Right lobe of liver (tissue), 6 donors: ENCODE measurements at regions not wholly inside any gene's neighbourhood (a gene's known extent, or its start where the extent isn't known, plus 50 kb on each side); places are given as distances from the start of the nearest gene placed in this dataset.
A peak's percentile ranks its signal among the peaks of the same experiment; 100 is the strongest.

ENCODE experiments used
- ATAC-seq, 4 donors: fragments of 200-7000 bp; cut with Tn5 transposase; one replicate each; pipeline ENCODE4 v1.9.1; 2020; ENCODE audit warnings: mild to moderate bottlenecking in 4 of 4, moderate library complexity in 4 of 4
- DNase-seq, 3 donors: peaks; one replicate each; pipeline ENCODE4 v3.0.0-alpha.2; 2020
- H3K27ac ChIP-seq, 3 donors: fragments of 200-600 bp; one replicate each; pipeline ENCODE4 v1.8.0; 2022
- H3K27me3 ChIP-seq, 2 donors: fragments of 200-600 bp; one replicate each; pipeline ENCODE4 v1.8.0; 2022
- H3K36me3 ChIP-seq, 4 donors: fragments of 200-600 bp; sonication (generic) in 1 of 4; one replicate each; pipeline versions ENCODE4 v1.5.1 to v1.8.0; 2017 to 2022; ENCODE audit warnings: control low read depth in 1 of 4
- H3K4me1 ChIP-seq, 4 donors: fragments of 200-600 bp; sonication (generic) in 1 of 4; one replicate each; pipeline versions ENCODE4 v1.5.1 to v1.8.0; 2017 to 2022; ENCODE audit warnings: control low read depth in 1 of 4
- H3K4me3 ChIP-seq, 3 donors: fragments of 200-600 bp; one replicate each; pipeline ENCODE4 v1.8.0; 2022
- H3K9me3 ChIP-seq, 4 donors: fragments of 200-600 bp; sonication (generic) in 1 of 4; one replicate each; pipeline versions ENCODE4 v1.5.1 to v1.8.0; 2017 to 2022; ENCODE audit warnings: control low read depth in 1 of 4
- POLR2A ChIP-seq: fragments of 450-650 bp; IDR thresholded peaks from one replicate; pipeline ENCODE4 v1.6.1; 2017; ENCODE audit warnings: antibody characterized with exemption, mild to moderate bottlenecking
- WGBS: methylation state at CpG from one replicate; pipeline ENCODE4 v1.1.6; 2018; ENCODE audit warnings: low coverage, low lambda C conversion rate; ENCODE audit not compliant: insufficient coverage; ENCODE audit errors: missing lambda C conversion rate; 5-methylcytosine and 5-hydroxymethylcytosine counted together
- intact Hi-C, 2 donors: fragments of 100-400 bp; cut with DNase I; formaldehyde crosslinking; loops; one replicate each; pipeline versions ENCODE4 v1.11.2 to v1.14.1; 2022
- TF ChIP-seq, protein P1 (sequence below), 4 donors: fragments of 200-600 bp in 3 of 4; fragments of 450-650 bp in 1 of 4; IDR thresholded peaks; one replicate each; pipeline versions ENCODE4 v1.5.1 to v1.8.0; 2016 to 2022; ENCODE audit warnings: antibody characterized with exemption in 4 of 4, mild to moderate bottlenecking in 2 of 4
- donor health status: DM: no; HTN: yes; CAD: no.
- donor health status: DM: no; HTN: no; CAD: no.
- donor health status: DM: no; HTN: no; CAD: no.
- donor health status: DM: no; HTN: yes; CAD: no.
- donor health status: DM: no; HTN: yes; CAD: no.

- ATAC-seq (peak in 3 of 4 donors; percentile 31 to 48 (median 35)), DNase-seq (no peak)
- 82% methylated on average over 3 of the region's 3 CpGs for WGBS
- Histone ChIP-seq H3K4me1 (no peaks in the 10 kb centered on the region), H3K27ac (no peak overlapping the region), H3K4me3 (no peak overlapping the region), H3K36me3 (no peaks in the 10 kb centered on the region), H3K9me3 (no peaks in the 10 kb centered on the region), H3K27me3 (no peaks in the 10 kb centered on the region)
- intact Hi-C loops, result no loop called here
- TF ChIP-seq, protein P1, sequence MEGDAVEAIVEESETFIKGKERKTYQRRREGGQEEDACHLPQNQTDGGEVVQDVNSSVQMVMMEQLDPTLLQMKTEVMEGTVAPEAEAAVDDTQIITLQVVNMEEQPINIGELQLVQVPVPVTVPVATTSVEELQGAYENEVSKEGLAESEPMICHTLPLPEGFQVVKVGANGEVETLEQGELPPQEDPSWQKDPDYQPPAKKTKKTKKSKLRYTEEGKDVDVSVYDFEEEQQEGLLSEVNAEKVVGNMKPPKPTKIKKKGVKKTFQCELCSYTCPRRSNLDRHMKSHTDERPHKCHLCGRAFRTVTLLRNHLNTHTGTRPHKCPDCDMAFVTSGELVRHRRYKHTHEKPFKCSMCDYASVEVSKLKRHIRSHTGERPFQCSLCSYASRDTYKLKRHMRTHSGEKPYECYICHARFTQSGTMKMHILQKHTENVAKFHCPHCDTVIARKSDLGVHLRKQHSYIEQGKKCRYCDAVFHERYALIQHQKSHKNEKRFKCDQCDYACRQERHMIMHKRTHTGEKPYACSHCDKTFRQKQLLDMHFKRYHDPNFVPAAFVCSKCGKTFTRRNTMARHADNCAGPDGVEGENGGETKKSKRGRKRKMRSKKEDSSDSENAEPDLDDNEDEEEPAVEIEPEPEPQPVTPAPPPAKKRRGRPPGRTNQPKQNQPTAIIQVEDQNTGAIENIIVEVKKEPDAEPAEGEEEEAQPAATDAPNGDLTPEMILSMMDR (IDR thresholded peaks at IDR 0.05), result peak in 1 of 4 donors; percentile 19
- no peak for TF ChIP-seq POLR2A
Measured at GRCh38 chr2:138324068-138324771, 177.3 kb upstream of the SPOPL start.

DNA sequence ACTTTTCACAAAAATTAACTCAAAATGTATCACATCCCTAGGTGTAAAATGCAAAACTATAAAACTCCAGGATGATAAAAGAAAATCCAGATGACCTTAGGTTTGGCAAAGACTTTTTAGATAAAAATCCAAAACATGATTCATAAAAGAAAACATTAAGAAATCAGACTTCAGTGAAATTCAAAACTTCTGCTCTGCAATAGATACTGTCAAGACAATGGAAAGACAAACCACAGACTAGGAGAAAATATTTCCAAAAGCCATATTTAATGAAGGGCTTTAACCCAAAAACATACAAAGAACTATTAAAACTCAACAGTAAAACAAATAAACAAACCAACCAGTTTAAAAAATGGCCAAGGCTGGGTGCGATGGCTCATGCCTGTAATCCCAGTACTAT, 173.6 kb upstream of the SPOPL start:
- Histone ChIP-seq H3K9me3 (no peaks in the 10 kb centered on the region), H3K36me3 (no peaks in the 10 kb centered on the region), H3K27me3 (no peaks in the 10 kb centered on the region), H3K4me1 (no peaks in the 10 kb centered on the region), H3K4me3 (no peak overlapping the region), H3K27ac (no peak overlapping the region)
- intact Hi-C loops, result no loop called here
- no peak for DNase-seq
- 71% methylated on average over 1 of the region's 1 CpG for WGBS
- ATAC-seq, result no peak
- TF ChIP-seq, protein P1 (IDR thresholded peaks at IDR 0.05), result no peak
- no peak for TF ChIP-seq POLR2A

DNA sequence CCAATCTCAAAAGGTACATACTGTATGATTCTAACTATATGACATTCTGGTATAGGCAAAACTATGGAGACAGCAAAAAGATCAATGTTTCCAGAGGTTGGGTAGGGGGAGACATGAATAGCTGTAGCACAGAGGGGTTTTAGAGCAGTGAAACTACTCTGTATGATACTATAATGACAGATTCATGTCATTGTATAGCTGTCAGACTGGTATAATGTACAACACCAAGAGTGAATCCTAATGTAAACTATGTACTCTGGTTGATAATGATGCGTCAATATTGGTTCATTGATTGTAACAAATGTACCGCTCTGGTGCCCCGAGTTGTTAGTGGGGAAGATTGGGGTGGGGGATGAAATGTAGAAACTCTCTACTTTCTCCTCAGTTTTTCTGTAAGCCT, 172.4 kb upstream of the SPOPL start:
- TF ChIP-seq POLR2A, result no peak
- TF ChIP-seq, protein P1 (IDR thresholded peaks at IDR 0.05), result no peak
- intact Hi-C loops, result no loop called here
- ATAC-seq (no peak), DNase-seq (no peak)
- H3K4me1 ChIP-seq, result no peaks in the 10 kb centered on the region
- no peaks in the 10 kb centered on the region for H3K9me3 ChIP-seq
- no peaks in the 10 kb centered on the region for H3K27me3 ChIP-seq
- H3K27ac ChIP-seq, result no peak overlapping the region
- H3K36me3 ChIP-seq, result no peaks in the 10 kb centered on the region
- no peak overlapping the region for H3K4me3 ChIP-seq
- 50% methylated on average over 3 of the region's 3 CpGs for WGBS

DNA sequence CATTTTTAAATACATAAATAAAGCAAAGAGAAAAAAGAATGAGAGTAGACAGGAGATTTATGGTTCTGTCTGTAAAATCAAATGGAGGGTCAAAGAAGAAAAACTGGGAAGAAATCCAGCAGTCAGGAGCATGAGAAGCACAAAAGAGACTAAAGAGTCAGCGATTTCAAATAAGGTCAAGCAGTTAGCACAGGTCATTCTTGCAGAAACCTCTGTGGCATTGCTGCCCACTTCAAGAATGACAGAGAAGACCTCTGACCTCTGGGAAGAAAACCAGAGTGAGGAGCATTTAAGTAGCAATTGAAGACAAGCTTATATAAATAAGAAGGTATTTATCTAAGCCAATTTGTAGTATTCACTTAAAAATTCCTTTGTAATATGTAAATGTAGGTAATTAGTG, 172.0 kb upstream of the SPOPL start:
- TF ChIP-seq, protein P1 (IDR thresholded peaks at IDR 0.05), result no peak
- TF ChIP-seq POLR2A, result no peak
- H3K27ac ChIP-seq, result no peak overlapping the region
- H3K4me3 ChIP-seq, result no peak overlapping the region
- no peaks in the 10 kb centered on the region for H3K4me1 ChIP-seq
- no peaks in the 10 kb centered on the region for H3K27me3 ChIP-seq
- ATAC-seq (no peak), DNase-seq (no peak)
- intact Hi-C loops, result no loop called here
- 36% methylated on average over 1 of the region's 1 CpG for WGBS
- no peaks in the 10 kb centered on the region for H3K9me3 ChIP-seq
- no peaks in the 10 kb centered on the region for H3K36me3 ChIP-seq

- no peak for ATAC-seq
- no peaks in the 10 kb centered on the region for H3K27me3 ChIP-seq
- no peaks in the 10 kb centered on the region for H3K36me3 ChIP-seq
- no peaks in the 10 kb centered on the region for H3K4me1 ChIP-seq
- DNase-seq, result no peak
- H3K27ac ChIP-seq, result no peak overlapping the region
- intact Hi-C loops, result no loop called here
- H3K4me3 ChIP-seq, result no peak overlapping the region
- TF ChIP-seq, protein P1 (IDR thresholded peaks at IDR 0.05), result no peak
- TF ChIP-seq POLR2A, result no peak
- H3K9me3 ChIP-seq, result no peaks in the 10 kb centered on the region
Measured at GRCh38 chr2:138333121-138333520, 168.4 kb upstream of the SPOPL start.
